Stomach (tissue), 4 donors: ENCODE measurements at regions not wholly inside any gene's neighbourhood (a gene's known extent, or its start where the extent isn't known, plus 50 kb on each side); places are given as distances from the start of the nearest gene placed in this dataset.
"Not testable (repeated sequence)": the region's sequence is repeated elsewhere in the genome, so short reads cannot be mapped to it uniquely, and the experiment has no call there.

Source experiments
- POLR2AphosphoS5 ChIP-seq, 3 donors: sonication (generic); formaldehyde crosslinking; IDR thresholded peaks; one replicate each; pipeline ENCODE4 v1.6.1; 2016; ENCODE audit warnings: antibody characterized with exemption in 3 of 3
- TF ChIP-seq, protein P1 (sequence below), 7 experiments: fragments of 450-650 bp in 4 of 7; fragments of 200-600 bp in 3 of 7; sonication (generic) in 3 of 7; IDR thresholded peaks; one replicate each; pipeline ENCODE4 v1.5.1; 2016 to 2019; ENCODE audit warnings: antibody characterized with exemption in 7 of 7, control low read depth in 2 of 7, mild to moderate bottlenecking in 1 of 7

DNA sequence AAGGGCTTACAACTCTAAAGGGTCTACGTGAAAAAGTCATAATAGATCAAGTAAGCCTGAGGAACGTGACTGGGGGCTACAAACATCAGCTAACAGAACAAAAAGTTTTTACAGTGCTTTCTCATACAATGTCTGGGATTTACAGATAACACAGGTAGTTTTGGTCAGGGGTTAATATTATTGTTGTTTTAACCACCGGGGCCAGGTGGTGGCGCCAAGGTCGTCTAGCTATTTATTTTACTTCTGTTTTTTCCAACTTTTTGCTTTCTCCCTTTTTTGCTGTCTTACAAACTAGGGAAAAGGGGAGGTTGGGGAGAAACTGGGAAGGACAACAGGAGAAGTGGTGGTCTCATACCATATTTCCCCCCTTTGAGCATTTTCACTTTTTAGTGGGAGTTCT, 158.6 kb downstream of the UNC93B1 start:
- TF ChIP-seq, protein P1, sequence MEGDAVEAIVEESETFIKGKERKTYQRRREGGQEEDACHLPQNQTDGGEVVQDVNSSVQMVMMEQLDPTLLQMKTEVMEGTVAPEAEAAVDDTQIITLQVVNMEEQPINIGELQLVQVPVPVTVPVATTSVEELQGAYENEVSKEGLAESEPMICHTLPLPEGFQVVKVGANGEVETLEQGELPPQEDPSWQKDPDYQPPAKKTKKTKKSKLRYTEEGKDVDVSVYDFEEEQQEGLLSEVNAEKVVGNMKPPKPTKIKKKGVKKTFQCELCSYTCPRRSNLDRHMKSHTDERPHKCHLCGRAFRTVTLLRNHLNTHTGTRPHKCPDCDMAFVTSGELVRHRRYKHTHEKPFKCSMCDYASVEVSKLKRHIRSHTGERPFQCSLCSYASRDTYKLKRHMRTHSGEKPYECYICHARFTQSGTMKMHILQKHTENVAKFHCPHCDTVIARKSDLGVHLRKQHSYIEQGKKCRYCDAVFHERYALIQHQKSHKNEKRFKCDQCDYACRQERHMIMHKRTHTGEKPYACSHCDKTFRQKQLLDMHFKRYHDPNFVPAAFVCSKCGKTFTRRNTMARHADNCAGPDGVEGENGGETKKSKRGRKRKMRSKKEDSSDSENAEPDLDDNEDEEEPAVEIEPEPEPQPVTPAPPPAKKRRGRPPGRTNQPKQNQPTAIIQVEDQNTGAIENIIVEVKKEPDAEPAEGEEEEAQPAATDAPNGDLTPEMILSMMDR (IDR thresholded peaks at IDR 0.05): not testable (repeated sequence)
- not testable (repeated sequence) for TF ChIP-seq POLR2AphosphoS5 (IDR thresholded peaks at IDR 0.05)
